Liver (tissue), 8 donors: ENCODE measurements at regions not wholly inside any gene's neighbourhood (a gene's known extent, or its start where the extent isn't known, plus 50 kb on each side); places are given as distances from the start of the nearest gene placed in this dataset.
A peak's percentile ranks its signal among the peaks of the same experiment; 100 is the strongest.

Source experiments
- DNase-seq: peaks from one replicate; pipeline ENCODE4 v3.0.0-alpha.2; 2017; ENCODE audit warnings: low spot score
- H3K27ac ChIP-seq, 2 donors: one replicate each; pipeline ENCODE4 v1.7.0; 2013; ENCODE audit warnings: inconsistent platforms in 2 of 2, low read length in 2 of 2, control low read depth in 1 of 2, low read depth in 1 of 2, mild to moderate bottlenecking in 1 of 2
- H3K27me3 ChIP-seq, 4 donors: one replicate each; pipeline versions ENCODE4 v1.6.1 to v1.7.0; 2013; ENCODE audit warnings: low read length in 3 of 4, inconsistent platforms in 1 of 4, mild to moderate bottlenecking in 1 of 4, moderate library complexity in 1 of 4; ENCODE audit not compliant: control insufficient read depth in 4 of 4, insufficient read depth in 4 of 4
- H3K36me3 ChIP-seq, 4 donors: one replicate each; pipeline versions ENCODE4 v1.6.1 to v1.7.0; 2013; ENCODE audit warnings: low read length in 3 of 4, mild to moderate bottlenecking in 3 of 4, low read depth in 1 of 4, moderate library complexity in 1 of 4; ENCODE audit not compliant: control insufficient read depth in 4 of 4, insufficient read depth in 3 of 4
- H3K4me1 ChIP-seq, 4 donors: one replicate each; pipeline versions ENCODE4 v1.6.1 to v1.7.0; 2013; ENCODE audit warnings: low read length in 3 of 4, mild to moderate bottlenecking in 3 of 4, moderate library complexity in 1 of 4; ENCODE audit not compliant: control insufficient read depth in 4 of 4, insufficient read depth in 4 of 4
- H3K4me3 ChIP-seq, 3 donors: one replicate each; pipeline versions ENCODE4 v1.6.1 to v1.7.0; 2013; ENCODE audit warnings: low read length in 3 of 3, control low read depth in 1 of 3, low read depth in 1 of 3, mild to moderate bottlenecking in 1 of 3
- H3K9ac ChIP-seq, 2 donors: one replicate each; pipeline ENCODE4 v1.7.0; 2013; ENCODE audit warnings: low read length in 2 of 2, mild to moderate bottlenecking in 2 of 2, moderate library complexity in 2 of 2, control low read depth in 1 of 2, low read depth in 1 of 2
- H3K9me3 ChIP-seq, 4 donors: one replicate each; pipeline versions ENCODE4 v1.6.1 to v1.7.0; 2013; ENCODE audit warnings: low read length in 3 of 4; ENCODE audit not compliant: control insufficient read depth in 4 of 4
- ATF3 ChIP-seq: IDR thresholded peaks from 2 replicates; pipeline ENCODE4 v1.6.1; 2016; ENCODE audit warnings: antibody characterized with exemption
- EGR1 ChIP-seq, 2 donors: IDR thresholded peaks; 2 replicates each; pipeline ENCODE4 v1.6.1; 2016 to 2018; ENCODE audit warnings: antibody characterized with exemption in 2 of 2, low read depth in 2 of 2
- FOXA1 ChIP-seq: IDR thresholded peaks from 2 replicates; pipeline ENCODE4 v1.6.1; 2016; ENCODE audit warnings: antibody characterized with exemption
- FOXA2 ChIP-seq: IDR thresholded peaks from 2 replicates; pipeline ENCODE4 v1.6.1; 2016; ENCODE audit warnings: antibody characterized with exemption
- GABPA ChIP-seq, 2 donors: IDR thresholded peaks in 1 of 2; conservative IDR thresholded peaks in 1 of 2; 2 replicates each; pipeline ENCODE4 v1.6.1; 2016; ENCODE audit warnings: antibody characterized with exemption in 2 of 2, mild to moderate bottlenecking in 1 of 2, moderate library complexity in 1 of 2
- HNF4A ChIP-seq, 2 donors: conservative IDR thresholded peaks; 2 replicates each; pipeline ENCODE4 v1.6.1; 2016; ENCODE audit warnings: antibody characterized with exemption in 2 of 2, mild to moderate bottlenecking in 2 of 2
- HNF4G ChIP-seq: IDR thresholded peaks from 2 replicates; pipeline ENCODE4 v1.6.1; 2016; ENCODE audit warnings: antibody characterized with exemption
- JUND ChIP-seq, 2 donors: IDR thresholded peaks; 2 replicates each; pipeline ENCODE4 v1.6.1; 2016; ENCODE audit warnings: antibody characterized with exemption in 2 of 2
- NR2F2 ChIP-seq: IDR thresholded peaks from 2 replicates; pipeline ENCODE4 v1.6.1; 2016; ENCODE audit warnings: antibody characterized with exemption
- RAD21 ChIP-seq, 2 donors: IDR thresholded peaks; 2 replicates each; pipeline ENCODE4 v1.6.1; 2016; ENCODE audit warnings: antibody characterized with exemption in 2 of 2, mild to moderate bottlenecking in 2 of 2
- RXRA ChIP-seq, 2 donors: IDR thresholded peaks; 2 replicates each; pipeline ENCODE4 v1.6.1; 2017 to 2018; ENCODE audit warnings: antibody characterized with exemption in 2 of 2, mild to moderate bottlenecking in 1 of 2
- SP1 ChIP-seq: IDR thresholded peaks from 2 replicates; pipeline ENCODE4 v1.6.1; 2018; ENCODE audit warnings: antibody characterized with exemption, mild to moderate bottlenecking
- TAF1 ChIP-seq: conservative IDR thresholded peaks from 2 replicates; pipeline ENCODE4 v1.6.1; 2016; ENCODE audit warnings: antibody characterized with exemption, mild to moderate bottlenecking
- YY1 ChIP-seq: IDR thresholded peaks from 2 replicates; pipeline ENCODE4 v1.6.1; 2016; ENCODE audit warnings: antibody characterized with exemption, mild to moderate bottlenecking
- WGBS: extraction: QIAGEN DNeasy Blood & Tissue Kit; methylation state at CpG from one replicate; pipeline ENCODE4 v1.1.7; 2013; 5-methylcytosine and 5-hydroxymethylcytosine counted together
- TF ChIP-seq, protein P1 (sequence below): fragments of 150-350 bp; IDR thresholded peaks from 2 replicates; pipeline ENCODE4 v1.5.1; 2017; ENCODE audit warnings: improper control_type of control experiment, low read depth, low read length; ENCODE audit not compliant: missing input control
- TF ChIP-seq, protein P2 (sequence below): IDR thresholded peaks from 2 replicates; pipeline ENCODE4 v1.6.1; 2016; ENCODE audit warnings: antibody characterized with exemption
- TF ChIP-seq, protein P3 (sequence below): IDR thresholded peaks from 2 replicates; pipeline ENCODE4 v1.6.1; 2016; ENCODE audit warnings: antibody characterized with exemption
- TF ChIP-seq, protein P4 (sequence below): IDR thresholded peaks from 2 replicates; pipeline ENCODE4 v1.6.1; 2016; ENCODE audit warnings: antibody characterized with exemption, mild to moderate bottlenecking
- donor health status: healthy.
- donor health status: healthy.
- donor health status: healthy.
- donor health status: healthy.
- donor health status: healthy.

- Histone ChIP-seq H3K4me3 (no peak overlapping the region), H3K9ac (no peak overlapping the region), H3K27me3 (no peaks in the 10 kb centered on the region), H3K36me3 (no peaks in the 10 kb centered on the region), H3K9me3 (no peaks in the 10 kb centered on the region), H3K4me1 (peaks cover 0 to 10% (median 2%) of the 10 kb centered on the region in 4 donors), H3K27ac (no peak overlapping the region)
- no peak for TF ChIP-seq FOXA2
- TF ChIP-seq, protein P1, sequence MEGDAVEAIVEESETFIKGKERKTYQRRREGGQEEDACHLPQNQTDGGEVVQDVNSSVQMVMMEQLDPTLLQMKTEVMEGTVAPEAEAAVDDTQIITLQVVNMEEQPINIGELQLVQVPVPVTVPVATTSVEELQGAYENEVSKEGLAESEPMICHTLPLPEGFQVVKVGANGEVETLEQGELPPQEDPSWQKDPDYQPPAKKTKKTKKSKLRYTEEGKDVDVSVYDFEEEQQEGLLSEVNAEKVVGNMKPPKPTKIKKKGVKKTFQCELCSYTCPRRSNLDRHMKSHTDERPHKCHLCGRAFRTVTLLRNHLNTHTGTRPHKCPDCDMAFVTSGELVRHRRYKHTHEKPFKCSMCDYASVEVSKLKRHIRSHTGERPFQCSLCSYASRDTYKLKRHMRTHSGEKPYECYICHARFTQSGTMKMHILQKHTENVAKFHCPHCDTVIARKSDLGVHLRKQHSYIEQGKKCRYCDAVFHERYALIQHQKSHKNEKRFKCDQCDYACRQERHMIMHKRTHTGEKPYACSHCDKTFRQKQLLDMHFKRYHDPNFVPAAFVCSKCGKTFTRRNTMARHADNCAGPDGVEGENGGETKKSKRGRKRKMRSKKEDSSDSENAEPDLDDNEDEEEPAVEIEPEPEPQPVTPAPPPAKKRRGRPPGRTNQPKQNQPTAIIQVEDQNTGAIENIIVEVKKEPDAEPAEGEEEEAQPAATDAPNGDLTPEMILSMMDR, result no peak
- 93% methylated on average over 2 of the region's 2 CpGs for WGBS
- no peak for DNase-seq
Measured at GRCh38 chr3:31247063-31247447, 285.7 kb upstream of the STT3B start.

- DNase-seq, result no peak
Measured at GRCh38 chr3:31247850-31248562, 284.7 kb upstream of the STT3B start.

More at GRCh38 chr3:31247850-31248562, 284.7 kb upstream of the STT3B start:
- Histone ChIP-seq H3K27me3 (no peaks in the 10 kb centered on the region), H3K27ac (no peak overlapping the region), H3K4me3 (no peak overlapping the region), H3K9ac (no peak overlapping the region), H3K4me1 (peaks cover 0 to 10% (median 2%) of the 10 kb centered on the region in 4 donors), H3K36me3 (no peaks in the 10 kb centered on the region), H3K9me3 (no peaks in the 10 kb centered on the region)
- WGBS, result 41% methylated on average over 5 of the region's 5 CpGs
- no peak for TF ChIP-seq FOXA1
- no peak for TF ChIP-seq HNF4G
- TF ChIP-seq ATF3, result peak; percentile 96
- TF ChIP-seq RXRA (IDR thresholded peaks at IDR 0.05), result no peak
- peak in 1 of 2 donors; percentile 17 for TF ChIP-seq HNF4A (conservative IDR thresholded peaks at IDR 0.05)
- TF ChIP-seq, protein P2, sequence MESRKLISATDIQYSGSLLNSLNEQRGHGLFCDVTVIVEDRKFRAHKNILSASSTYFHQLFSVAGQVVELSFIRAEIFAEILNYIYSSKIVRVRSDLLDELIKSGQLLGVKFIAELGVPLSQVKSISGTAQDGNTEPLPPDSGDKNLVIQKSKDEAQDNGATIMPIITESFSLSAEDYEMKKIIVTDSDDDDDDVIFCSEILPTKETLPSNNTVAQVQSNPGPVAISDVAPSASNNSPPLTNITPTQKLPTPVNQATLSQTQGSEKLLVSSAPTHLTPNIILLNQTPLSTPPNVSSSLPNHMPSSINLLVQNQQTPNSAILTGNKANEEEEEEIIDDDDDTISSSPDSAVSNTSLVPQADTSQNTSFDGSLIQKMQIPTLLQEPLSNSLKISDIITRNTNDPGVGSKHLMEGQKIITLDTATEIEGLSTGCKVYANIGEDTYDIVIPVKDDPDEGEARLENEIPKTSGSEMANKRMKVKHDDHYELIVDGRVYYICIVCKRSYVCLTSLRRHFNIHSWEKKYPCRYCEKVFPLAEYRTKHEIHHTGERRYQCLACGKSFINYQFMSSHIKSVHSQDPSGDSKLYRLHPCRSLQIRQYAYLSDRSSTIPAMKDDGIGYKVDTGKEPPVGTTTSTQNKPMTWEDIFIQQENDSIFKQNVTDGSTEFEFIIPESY, result no peak
- TF ChIP-seq GABPA (IDR thresholded peaks at IDR 0.05 in 1 of 2, conservative IDR thresholded peaks at IDR 0.05 in 1 of 2), result no peak
- no peak for TF ChIP-seq NR2F2
- no peak for TF ChIP-seq EGR1 (IDR thresholded peaks at IDR 0.05; ENCODE audit: low read depth in 2 of 2)
- TF ChIP-seq YY1, result peak; percentile 68
- peak; percentile 24 for TF ChIP-seq FOXA2
- no peak for TF ChIP-seq SP1
- TF ChIP-seq, protein P1, result no peak
- peak; percentile 22 to 32 for TF ChIP-seq RAD21 (IDR thresholded peaks at IDR 0.05)
- peak; percentile 99 for TF ChIP-seq JUND (IDR thresholded peaks at IDR 0.05)
- TF ChIP-seq, protein P3, sequence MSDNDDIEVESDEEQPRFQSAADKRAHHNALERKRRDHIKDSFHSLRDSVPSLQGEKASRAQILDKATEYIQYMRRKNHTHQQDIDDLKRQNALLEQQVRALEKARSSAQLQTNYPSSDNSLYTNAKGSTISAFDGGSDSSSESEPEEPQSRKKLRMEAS, result no peak
- TF ChIP-seq TAF1, result no peak
- TF ChIP-seq, protein P4, sequence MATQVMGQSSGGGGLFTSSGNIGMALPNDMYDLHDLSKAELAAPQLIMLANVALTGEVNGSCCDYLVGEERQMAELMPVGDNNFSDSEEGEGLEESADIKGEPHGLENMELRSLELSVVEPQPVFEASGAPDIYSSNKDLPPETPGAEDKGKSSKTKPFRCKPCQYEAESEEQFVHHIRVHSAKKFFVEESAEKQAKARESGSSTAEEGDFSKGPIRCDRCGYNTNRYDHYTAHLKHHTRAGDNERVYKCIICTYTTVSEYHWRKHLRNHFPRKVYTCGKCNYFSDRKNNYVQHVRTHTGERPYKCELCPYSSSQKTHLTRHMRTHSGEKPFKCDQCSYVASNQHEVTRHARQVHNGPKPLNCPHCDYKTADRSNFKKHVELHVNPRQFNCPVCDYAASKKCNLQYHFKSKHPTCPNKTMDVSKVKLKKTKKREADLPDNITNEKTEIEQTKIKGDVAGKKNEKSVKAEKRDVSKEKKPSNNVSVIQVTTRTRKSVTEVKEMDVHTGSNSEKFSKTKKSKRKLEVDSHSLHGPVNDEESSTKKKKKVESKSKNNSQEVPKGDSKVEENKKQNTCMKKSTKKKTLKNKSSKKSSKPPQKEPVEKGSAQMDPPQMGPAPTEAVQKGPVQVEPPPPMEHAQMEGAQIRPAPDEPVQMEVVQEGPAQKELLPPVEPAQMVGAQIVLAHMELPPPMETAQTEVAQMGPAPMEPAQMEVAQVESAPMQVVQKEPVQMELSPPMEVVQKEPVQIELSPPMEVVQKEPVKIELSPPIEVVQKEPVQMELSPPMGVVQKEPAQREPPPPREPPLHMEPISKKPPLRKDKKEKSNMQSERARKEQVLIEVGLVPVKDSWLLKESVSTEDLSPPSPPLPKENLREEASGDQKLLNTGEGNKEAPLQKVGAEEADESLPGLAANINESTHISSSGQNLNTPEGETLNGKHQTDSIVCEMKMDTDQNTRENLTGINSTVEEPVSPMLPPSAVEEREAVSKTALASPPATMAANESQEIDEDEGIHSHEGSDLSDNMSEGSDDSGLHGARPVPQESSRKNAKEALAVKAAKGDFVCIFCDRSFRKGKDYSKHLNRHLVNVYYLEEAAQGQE, result no peak
